Suprapubic skin (tissue), 4 donors: ENCODE measurements at regions not wholly inside any gene's neighbourhood (a gene's known extent, or its start where the extent isn't known, plus 50 kb on each side); places are given as distances from the start of the nearest gene placed in this dataset.

Source experiments
- DNase-seq, 2 donors: peaks; one replicate each; pipeline ENCODE4 v3.0.0-alpha.2; 2019; ENCODE audit warnings: low spot score in 2 of 2
- H3K27ac ChIP-seq: fragments of 200-600 bp; sonication (generic); one replicate; pipeline ENCODE4 v1.5.1; 2019
- H3K27me3 ChIP-seq: fragments of 200-600 bp; sonication (generic); one replicate; pipeline ENCODE4 v1.5.1; 2019
- H3K36me3 ChIP-seq: fragments of 200-600 bp; sonication (generic); one replicate; pipeline ENCODE4 v1.5.1; 2019
- H3K4me1 ChIP-seq: fragments of 200-600 bp; sonication (generic); one replicate; pipeline ENCODE4 v1.5.1; 2019
- H3K4me3 ChIP-seq: fragments of 200-600 bp; sonication (generic); one replicate; pipeline ENCODE4 v1.5.1; 2019; ENCODE audit warnings: mild to moderate bottlenecking
- H3K9me3 ChIP-seq: fragments of 200-600 bp; sonication (generic); one replicate; pipeline ENCODE4 v1.5.1; 2019
- EP300 ChIP-seq: sonication (generic); formaldehyde crosslinking; IDR thresholded peaks from one replicate; pipeline ENCODE4 v1.6.1; 2017; ENCODE audit warnings: antibody characterized with exemption
- POLR2A ChIP-seq, 2 donors: fragments of 450-650 bp; IDR thresholded peaks; one replicate each; pipeline ENCODE4 v1.6.1; 2017; ENCODE audit warnings: antibody characterized with exemption in 2 of 2, mild to moderate bottlenecking in 2 of 2, moderate library complexity in 2 of 2
- POLR2AphosphoS5 ChIP-seq, 3 donors: sonication (generic); formaldehyde crosslinking; IDR thresholded peaks; one replicate each; pipeline ENCODE4 v1.6.1; 2017; ENCODE audit warnings: antibody characterized with exemption in 3 of 3
- WGBS: methylation state at CpG from one replicate; pipeline ENCODE4 v1.1.5; 2018; 5-methylcytosine and 5-hydroxymethylcytosine counted together
- TF ChIP-seq, protein P1 (sequence below), 2 donors: fragments of 200-600 bp in 1 of 2; fragments of 450-650 bp in 1 of 2; sonication (generic) in 1 of 2; IDR thresholded peaks; one replicate each; pipeline ENCODE4 v1.5.1; 2016 to 2019; ENCODE audit warnings: antibody characterized with exemption in 2 of 2, mild to moderate bottlenecking in 1 of 2, moderate library complexity in 1 of 2

DNA sequence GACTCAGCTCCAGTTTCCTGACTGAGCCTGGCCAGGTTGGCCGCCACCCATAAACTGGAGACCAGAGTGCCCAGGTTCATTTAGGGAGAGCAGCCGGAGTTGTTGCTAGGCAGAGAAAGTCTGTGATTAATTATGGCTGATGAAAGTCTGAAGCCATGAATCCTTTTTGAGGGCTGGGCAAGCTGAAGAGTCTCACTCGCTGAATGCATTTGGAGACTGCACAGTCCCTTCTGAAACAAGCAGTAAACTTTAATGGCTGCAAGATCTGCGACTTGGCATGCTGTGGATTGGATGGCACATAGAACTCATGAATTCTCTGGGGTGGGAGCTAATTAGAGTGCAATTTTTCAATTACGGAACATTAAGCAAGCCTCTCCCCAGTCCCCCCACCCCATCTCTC, 282.1 kb downstream of the RPLP1 start:
- H3K27ac ChIP-seq, result peak overlapping the region; percentile 16
- TF ChIP-seq POLR2A (IDR thresholded peaks at IDR 0.05) (no peak), POLR2AphosphoS5 (IDR thresholded peaks at IDR 0.05) (no peak), EP300 (no peak)
- TF ChIP-seq, protein P1, sequence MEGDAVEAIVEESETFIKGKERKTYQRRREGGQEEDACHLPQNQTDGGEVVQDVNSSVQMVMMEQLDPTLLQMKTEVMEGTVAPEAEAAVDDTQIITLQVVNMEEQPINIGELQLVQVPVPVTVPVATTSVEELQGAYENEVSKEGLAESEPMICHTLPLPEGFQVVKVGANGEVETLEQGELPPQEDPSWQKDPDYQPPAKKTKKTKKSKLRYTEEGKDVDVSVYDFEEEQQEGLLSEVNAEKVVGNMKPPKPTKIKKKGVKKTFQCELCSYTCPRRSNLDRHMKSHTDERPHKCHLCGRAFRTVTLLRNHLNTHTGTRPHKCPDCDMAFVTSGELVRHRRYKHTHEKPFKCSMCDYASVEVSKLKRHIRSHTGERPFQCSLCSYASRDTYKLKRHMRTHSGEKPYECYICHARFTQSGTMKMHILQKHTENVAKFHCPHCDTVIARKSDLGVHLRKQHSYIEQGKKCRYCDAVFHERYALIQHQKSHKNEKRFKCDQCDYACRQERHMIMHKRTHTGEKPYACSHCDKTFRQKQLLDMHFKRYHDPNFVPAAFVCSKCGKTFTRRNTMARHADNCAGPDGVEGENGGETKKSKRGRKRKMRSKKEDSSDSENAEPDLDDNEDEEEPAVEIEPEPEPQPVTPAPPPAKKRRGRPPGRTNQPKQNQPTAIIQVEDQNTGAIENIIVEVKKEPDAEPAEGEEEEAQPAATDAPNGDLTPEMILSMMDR (IDR thresholded peaks at IDR 0.05), result no peak
- WGBS, result 63% methylated on average over 5 of the region's 5 CpGs
- no peaks in the 10 kb centered on the region for H3K27me3 ChIP-seq
- H3K4me1 ChIP-seq, result peaks cover 6% of the 10 kb centered on the region
- H3K4me3 ChIP-seq, result no peak overlapping the region
- DNase-seq, result no peak
- H3K9me3 ChIP-seq, result no peaks in the 10 kb centered on the region
- no peaks in the 10 kb centered on the region for H3K36me3 ChIP-seq

DNA sequence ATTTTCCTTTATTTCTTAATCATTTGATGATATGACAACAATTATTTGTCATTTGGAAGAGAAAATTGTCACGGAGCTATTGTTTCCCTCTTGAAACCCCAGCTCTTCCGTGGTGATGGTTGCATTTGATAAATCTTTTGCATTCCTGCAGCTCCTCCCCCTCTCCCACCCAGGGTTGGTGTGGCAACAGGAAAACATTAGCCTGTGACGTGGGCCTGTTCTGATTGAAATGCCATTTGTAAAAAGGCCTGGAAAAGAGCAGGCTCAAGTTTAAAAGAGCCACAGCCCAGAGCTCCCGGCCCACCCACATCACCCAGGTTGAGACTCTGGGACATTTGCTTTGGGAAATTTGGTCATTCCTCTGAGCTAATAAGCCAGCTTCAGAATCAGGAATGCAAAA, 282.5 kb downstream of the RPLP1 start:
- 48% methylated on average over 4 of the region's 4 CpGs for WGBS

DNA sequence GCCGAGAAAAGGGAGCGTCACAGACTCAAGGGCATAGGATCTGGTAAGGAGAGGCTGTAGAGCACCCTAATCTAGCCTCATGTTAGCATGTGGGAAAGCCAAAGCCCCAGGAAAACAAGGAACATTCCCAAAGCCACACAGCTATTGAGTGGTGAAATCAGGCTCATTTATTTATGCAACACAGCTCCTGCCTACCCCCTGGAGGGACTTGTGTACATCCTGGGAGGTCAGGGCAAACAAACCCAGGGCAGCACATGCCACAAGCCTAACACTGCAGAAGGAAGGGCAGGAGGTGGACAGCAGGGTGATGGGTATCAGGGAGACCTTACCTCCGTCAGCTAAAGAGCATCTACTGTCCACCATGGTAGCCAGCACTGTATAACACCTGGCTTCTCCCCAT, 283.5 kb downstream of the RPLP1 start:
- WGBS, result 78% methylated on average over 3 of the region's 3 CpGs

More for the DNA sequence above, 282.5 kb downstream of the RPLP1 start:
- peak in 1 of 2 donors; percentile 78 for DNase-seq
- H3K27ac ChIP-seq, result peak overlapping the region; percentile 58
- H3K4me1 ChIP-seq, result peaks cover 6% of the 10 kb centered on the region
- H3K36me3 ChIP-seq, result no peaks in the 10 kb centered on the region
- TF ChIP-seq POLR2A (IDR thresholded peaks at IDR 0.05), result no peak
- TF ChIP-seq, protein P1 (IDR thresholded peaks at IDR 0.05), result no peak
- TF ChIP-seq EP300, result no peak
- no peak for TF ChIP-seq POLR2AphosphoS5 (IDR thresholded peaks at IDR 0.05)
- H3K27me3 ChIP-seq, result no peaks in the 10 kb centered on the region
- no peak overlapping the region for H3K4me3 ChIP-seq
- H3K9me3 ChIP-seq, result no peaks in the 10 kb centered on the region

DNA sequence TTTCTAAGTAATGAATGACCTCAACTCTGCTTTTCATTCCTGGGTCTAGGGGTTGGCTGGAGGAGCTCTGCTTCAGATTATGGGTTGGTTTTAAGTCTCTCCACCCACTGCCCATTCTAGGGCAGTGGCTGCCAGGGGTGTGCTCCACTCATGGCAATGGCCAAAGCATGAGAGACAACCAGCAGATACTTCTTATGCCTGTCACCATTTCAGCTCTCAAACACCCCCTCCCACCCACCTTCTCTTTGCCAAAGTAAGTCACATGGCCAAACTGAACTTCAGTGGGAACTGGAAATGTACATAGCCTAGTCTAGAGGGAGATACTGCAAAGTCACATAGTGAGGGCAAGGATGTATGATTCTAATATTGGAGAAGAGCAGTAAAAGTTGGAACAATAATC, 285.3 kb downstream of the RPLP1 start:
- Histone ChIP-seq H3K27me3 (no peaks in the 10 kb centered on the region), H3K27ac (no peak overlapping the region), H3K4me1 (peaks cover 6% of the 10 kb centered on the region), H3K36me3 (no peaks in the 10 kb centered on the region), H3K4me3 (no peak overlapping the region), H3K9me3 (peaks cover 3% of the 10 kb centered on the region)
- DNase-seq, result no peak
- TF ChIP-seq EP300 (no peak), POLR2AphosphoS5 (IDR thresholded peaks at IDR 0.05) (no peak), POLR2A (IDR thresholded peaks at IDR 0.05) (no peak)
- TF ChIP-seq, protein P1 (IDR thresholded peaks at IDR 0.05), result no peak

More for the DNA sequence above, 283.5 kb downstream of the RPLP1 start:
- Histone ChIP-seq H3K27ac (no peak overlapping the region), H3K4me3 (no peak overlapping the region), H3K4me1 (peaks cover 6% of the 10 kb centered on the region), H3K9me3 (peaks cover 3% of the 10 kb centered on the region), H3K36me3 (no peaks in the 10 kb centered on the region), H3K27me3 (no peaks in the 10 kb centered on the region)
- DNase-seq, result no peak
- TF ChIP-seq POLR2AphosphoS5 (IDR thresholded peaks at IDR 0.05) (no peak), EP300 (no peak), POLR2A (IDR thresholded peaks at IDR 0.05) (no peak)
- TF ChIP-seq, protein P1 (IDR thresholded peaks at IDR 0.05), result no peak

DNA sequence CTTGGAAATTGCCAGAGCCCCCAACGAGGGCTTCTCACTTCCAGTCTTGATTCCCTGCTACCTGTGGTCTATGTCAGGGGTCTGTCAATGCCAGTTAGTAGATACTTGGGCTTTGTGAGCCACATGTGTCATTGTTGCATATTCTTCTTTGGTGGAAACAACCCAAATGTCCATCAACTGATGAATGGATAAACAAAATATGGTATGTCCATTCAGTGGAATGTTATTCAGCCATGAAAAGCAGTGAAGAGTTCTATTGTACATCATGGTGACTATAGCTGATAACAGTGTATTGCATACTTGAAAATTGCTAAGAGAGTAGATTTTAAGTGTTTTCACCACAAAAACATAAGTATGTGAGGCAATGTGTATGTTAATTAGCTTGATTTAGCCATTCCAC, 288.1 kb downstream of the RPLP1 start:
- DNase-seq, result no peak
- no peak overlapping the region for H3K4me3 ChIP-seq
- H3K36me3 ChIP-seq, result no peaks in the 10 kb centered on the region
- peaks cover 6% of the 10 kb centered on the region for H3K4me1 ChIP-seq
- H3K27ac ChIP-seq, result no peak overlapping the region
- peaks cover 11% of the 10 kb centered on the region for H3K27me3 ChIP-seq
- no peak for TF ChIP-seq POLR2A (IDR thresholded peaks at IDR 0.05)
- TF ChIP-seq, protein P1 (IDR thresholded peaks at IDR 0.05), result no peak
- TF ChIP-seq POLR2AphosphoS5 (IDR thresholded peaks at IDR 0.05), result no peak
- TF ChIP-seq EP300, result no peak
- WGBS, result 83% methylated on average over 1 of the region's 1 CpG
- H3K9me3 ChIP-seq, result peaks cover 3% of the 10 kb centered on the region
